Fibroblast of skin of right biceps (primary cell): ENCODE measurements at regions not wholly inside any gene's neighbourhood (a gene's known extent, or its start where the extent isn't known, plus 50 kb on each side); places are given as distances from the start of the nearest gene placed in this dataset.
A peak's percentile ranks its signal among the peaks of the same experiment; 100 is the strongest.
"Not testable (repeated sequence)": the region's sequence is repeated elsewhere in the genome, so short reads cannot be mapped to it uniquely, and the experiment has no call there.

Source experiments
- DNase-seq: peaks from one replicate; pipeline ENCODE4 v3.0.0-alpha.2; 2013

DNA sequence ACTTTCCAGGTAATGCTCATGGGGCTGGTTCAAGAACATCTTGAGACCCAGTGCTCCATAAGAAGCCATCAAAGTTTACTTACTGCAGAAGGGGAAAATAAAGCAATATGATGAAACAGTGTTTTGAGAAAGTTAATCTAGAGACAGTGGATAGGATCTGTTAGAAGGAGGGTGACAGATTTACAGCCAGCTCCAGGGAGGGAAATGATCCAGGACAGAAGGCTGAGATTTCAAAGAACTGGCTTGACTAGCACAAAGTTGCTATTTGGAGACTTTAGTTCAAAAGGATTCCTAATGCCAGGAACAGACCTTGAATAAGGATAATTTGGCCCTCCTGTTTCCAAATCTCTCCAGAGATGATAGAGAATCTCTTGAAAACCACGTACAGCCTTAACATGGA is 166.5 kb upstream of the NECTIN3 start:
- no peak for DNase-seq

DNA sequence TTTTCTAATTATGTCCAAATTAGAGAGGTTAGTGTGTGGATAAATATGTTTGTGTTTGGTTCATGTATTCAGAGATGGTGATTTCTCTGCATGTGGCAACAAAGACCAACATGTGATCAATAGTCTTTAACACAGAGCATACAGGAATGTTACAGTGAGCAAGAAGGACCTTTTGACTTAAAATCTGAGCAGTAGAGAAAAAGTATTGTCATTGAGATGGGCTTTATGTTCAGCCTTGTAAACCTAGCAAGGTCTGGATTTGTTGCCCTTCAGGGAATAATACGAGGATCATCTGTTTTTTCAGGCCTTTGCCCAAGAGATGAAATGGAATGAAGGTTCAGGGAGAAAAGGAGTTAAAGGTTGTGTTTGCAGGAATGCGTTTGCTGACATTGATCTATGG is 161.8 kb upstream of the NECTIN3 start:
- DNase-seq, result no peak

DNA sequence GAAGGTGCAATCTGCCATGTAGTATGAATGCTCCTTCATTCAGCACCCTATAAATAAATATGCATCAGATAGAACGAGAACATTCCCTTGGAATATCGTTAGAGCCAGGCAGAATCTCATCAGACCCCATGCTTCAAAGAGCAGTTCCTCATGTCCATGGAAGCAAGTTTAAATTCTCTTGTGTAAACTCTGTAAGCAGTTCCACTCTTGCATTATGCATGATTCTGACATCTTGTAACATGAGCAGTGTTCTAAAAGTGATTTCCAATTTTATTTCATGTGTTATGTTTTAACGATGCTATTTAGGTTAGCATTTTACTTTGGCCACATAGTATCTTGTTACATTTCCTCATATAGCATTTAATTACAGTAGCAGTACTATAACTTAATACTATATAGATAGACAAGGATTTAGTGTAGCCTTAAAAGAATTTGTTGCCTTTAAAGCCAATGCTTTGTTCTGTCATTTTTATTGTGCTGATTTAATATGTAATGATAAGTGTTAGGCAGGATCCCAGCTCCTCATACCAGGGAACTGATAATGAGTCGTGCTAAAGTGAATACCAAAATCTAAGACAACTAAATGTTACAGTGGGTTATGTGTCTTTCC is 161.2 kb upstream of the NECTIN3 start:
- DNase-seq, result no peak

DNA sequence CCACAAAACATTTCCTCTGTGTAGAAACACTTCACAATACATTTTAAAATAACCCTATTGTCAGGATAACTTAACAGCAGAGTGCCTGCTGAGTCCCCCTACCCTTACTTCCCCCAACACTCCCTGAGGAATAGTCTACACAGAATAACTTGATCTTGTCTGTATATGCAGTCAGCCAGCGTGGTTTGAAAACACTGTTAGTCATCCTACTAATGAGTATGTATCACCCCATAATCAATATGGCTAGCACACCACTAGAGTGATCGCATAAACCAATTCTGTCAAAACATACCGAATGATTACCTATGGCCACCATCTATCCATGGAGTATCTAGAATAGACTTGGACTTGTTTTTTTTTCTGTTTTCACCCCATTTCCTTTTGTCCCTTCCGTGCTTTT is 152.7 kb upstream of the NECTIN3 start:
- no peak for DNase-seq

DNA sequence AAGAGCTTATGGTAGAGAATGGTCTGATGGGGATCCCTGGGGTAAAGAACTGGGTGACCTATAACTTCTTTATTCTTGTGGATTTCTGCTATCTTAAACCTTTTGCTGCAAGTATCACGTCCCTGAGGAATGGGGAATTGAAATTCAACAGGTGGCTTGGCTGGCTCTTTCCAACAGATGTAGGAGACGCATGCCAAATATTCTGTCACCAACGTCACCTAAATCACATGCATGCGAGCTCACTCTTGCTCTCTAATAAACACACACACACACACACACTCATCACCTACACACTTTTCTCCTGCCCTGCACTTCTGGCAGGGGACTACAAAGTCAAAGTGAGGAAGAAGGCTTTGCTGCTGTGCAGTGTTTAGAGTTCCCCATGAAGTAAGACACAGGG is 145.8 kb upstream of the NECTIN3 start:
- DNase-seq, result no peak

DNA sequence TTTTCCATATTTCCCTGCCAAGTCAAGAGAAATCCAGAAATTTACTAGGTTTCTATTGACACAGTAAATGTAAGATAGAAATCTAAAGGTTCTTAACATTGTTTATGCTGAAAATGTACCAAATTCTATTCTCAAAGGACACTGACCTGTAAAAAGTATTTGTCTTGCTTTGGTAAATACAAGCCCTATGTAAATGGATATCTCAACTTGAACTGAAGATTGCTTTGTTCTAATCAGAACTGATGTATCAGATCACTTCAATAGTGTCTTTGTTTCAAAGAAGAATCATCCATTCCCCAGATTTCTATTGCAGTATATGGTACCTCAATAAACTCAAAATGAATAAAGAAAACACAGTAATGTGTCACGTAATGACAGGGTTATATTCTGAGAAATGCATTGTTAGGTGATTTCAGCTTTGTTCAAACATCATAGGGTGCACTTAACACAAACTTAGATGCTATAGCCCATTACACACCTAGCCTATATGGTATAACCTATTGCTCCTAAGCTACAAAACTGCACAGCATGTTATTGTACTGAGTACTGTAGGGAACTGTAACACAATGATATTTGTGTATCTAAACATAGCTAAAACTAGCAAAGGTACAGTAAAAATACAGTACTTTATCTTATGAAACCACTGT is 143.5 kb upstream of the NECTIN3 start:
- no peak for DNase-seq

DNA sequence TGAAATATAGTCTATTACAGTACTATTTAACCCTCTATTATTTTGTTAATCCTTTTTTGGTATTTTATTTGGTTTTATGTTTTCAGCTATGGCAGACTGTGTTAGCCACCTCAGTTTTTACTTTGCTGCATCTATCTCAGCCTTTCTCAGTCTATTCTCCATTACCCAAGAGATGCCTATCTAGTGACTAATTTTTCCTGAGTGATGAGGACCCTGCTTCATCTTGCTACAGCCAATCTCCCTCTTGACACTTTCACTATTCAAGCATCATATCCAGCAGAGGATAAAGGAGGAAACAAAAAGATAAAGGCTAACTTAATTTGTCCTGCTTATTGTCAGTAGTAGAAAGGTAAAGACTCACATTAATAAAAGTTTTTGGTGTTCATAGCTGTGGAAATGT is 141.8 kb upstream of the NECTIN3 start:
- no peak for DNase-seq

DNA sequence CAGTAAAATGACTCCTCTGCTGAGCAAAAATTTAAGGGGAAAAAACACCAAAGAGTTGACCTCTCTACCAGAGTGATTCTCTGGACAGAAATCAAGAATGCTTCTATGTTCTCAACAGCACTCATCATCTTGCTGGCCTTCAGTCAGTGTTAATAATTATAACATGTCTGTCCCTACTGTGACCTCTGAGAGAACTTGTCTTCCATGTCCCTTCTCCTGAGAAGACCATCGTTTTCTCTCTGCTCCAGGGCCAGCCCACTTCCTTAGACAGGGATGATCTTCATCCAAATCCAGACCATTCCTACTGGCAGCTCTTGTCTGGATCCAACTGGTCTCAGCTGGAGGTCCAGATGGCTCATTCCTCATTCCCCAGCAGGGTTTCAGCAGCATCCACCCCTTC is 139.0 kb upstream of the NECTIN3 start:
- peak; percentile 57 for DNase-seq

DNA sequence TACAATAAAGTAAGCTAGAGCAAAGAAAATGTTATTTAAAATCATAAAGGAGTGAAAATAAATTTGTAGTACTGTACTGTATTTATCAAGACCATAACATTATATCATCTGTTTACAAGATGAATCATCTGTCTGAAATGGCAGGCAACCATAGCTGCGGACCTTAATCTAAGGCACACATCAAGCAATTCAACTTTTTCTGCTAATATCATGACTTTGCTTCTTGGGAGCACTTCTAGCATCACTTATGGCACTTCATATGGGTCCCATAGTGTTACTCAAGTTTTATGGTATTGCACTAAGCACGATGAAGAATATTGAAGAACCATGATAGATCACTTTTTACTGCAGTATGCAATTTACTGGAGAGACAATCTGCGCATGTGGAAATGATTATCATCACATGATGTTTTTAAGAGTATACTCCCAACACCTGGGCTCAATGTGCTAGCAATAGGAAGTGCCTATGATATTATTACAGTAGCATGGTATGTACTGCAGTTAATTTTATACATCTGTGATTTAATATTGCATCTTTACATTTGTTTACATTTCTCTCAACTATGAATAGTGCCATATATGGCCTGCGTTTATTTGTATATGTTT is 137.7 kb upstream of the NECTIN3 start:
- DNase-seq, result peak; percentile 43

DNA sequence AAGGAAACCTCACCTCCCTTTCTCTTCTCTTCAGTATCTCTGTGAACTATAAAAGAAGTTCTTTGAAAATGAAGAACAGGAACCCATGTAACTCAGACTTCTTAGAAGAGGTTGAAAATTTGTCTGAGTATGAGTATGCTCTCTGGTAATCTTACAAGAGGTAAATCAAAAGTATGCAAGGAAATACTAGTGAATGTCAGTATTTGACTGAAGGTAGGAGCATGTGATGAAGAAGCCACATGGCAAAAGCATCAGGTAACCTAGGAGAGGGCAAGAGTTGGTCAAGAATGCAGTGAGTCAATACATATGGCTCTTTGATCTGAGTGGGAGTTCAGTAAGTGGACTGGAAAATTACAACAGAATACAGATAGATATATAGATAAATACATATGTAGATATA is 133.0 kb upstream of the NECTIN3 start:
- no peak for DNase-seq

DNA sequence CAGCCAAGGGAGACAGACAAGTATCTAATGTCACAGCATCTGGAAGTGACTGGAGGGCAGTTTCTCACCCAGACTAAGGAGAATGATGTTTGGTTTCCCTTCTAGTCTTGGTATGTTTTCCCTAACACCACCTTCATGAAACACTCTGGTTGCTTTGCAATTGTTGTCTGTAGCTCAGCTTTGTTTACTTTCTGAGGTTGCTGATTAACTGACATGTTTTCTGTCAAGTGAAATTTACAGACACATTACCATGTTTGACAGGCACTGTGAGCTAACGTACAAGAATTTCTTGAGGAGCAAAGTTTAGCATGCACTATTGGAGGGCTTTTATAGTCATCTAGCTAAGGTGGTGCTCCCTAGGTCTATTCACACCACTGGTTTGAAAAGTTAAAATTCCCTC is 131.6 kb upstream of the NECTIN3 start:
- DNase-seq, result no peak

DNA sequence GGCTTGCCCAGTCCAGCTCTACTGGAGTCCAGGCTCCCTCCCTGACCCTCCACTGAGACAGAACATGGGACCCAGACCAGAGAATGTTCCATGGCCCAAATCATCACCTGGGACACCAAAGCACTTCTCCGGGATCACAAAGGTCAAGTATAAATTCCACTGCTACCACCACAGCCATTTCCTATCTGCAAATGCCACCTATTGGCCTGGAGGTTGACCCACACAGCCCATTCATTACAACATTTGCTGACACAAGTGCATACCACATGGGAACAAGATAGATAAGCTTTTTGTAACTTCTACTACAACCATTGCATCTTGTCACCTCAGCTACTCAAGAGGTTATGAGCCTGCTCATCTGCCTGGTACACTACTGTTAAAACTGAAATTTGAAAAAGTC is 126.8 kb upstream of the NECTIN3 start:
- no peak for DNase-seq

DNA sequence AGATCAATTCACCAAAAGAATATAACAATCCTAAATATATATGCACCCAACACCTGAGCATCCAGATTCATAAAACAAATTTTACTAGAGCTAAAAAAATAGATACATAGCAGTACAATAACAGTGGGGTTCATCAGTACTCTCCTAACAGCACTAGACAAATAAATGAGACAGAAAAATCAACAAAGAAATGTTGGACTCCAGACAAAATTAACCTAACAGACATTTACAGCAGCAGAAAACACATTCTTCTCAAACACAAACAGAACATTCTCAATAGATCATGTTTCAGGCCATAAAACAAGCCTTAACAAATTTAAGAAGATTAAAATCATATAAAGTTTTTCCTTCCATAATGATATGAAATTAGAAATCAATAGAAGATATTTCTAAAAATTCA is 124.8 kb upstream of the NECTIN3 start:
- no peak for DNase-seq

DNA sequence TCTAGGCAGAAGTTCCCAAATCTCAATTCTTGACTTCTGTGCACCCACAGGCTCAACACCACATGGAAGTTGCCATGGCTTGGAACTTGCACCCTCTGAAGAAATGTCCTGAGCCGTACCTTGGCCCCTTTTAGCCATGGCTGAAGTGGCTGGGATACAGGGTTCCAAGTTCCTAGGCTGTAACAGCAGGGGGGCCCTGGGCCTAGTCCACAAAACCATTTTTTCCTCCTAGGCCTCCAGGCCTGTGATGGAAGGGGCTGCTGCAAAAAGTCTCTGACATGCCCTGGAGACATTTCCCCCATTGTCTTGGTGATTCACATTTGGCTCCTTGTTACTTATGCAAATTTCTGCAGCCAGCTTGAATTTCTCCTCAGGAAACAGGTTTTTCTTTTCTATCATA is 122.4 kb upstream of the NECTIN3 start:
- DNase-seq, result not testable (repeated sequence)

DNA sequence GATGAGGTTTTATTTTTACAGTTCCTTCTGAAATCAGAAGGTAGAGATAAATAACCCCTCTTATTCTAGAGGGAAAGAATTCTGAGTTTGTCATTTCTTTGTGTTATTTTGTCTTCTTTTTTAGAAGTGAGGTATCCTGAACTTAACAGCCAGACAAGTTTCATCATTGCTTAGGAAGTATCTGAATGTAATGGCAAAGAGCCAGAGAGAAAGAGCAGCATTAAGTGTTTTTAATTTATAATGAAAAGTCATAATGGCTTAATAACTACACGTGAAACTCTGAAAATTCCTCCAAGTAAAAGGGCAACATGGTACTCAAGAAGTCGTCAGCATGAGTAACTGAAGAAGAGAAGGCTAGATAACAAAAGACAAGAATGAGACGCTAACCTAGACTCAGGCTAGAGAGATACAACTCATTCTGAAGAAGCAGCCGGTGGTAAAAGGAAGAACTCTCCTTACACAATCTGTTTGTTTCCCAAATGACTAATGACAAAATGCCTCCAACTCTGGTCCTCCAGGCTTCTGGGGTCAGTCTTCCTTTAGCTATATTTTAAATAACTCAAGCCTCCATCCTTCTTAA is 116.2 kb upstream of the NECTIN3 start:
- peak; percentile 19 for DNase-seq

DNA sequence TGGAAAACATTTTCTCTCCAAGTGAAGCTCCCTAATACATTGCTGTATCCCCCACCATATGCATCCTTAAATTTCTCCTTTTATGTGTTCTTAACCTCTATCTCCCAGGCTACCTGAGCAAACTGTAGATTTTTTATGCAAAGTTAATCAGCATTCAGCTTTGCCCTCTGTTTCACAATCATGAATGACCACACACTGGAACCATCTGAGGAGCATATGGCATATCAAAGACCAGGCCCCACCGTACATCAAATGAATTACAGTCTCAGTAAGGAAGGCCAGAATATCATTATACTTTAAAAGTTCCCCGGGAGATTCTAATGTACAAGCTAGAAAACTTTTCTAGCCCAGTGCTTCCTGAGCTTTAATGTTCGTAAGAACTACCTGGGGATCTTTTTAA is 115.5 kb upstream of the NECTIN3 start:
- DNase-seq, result no peak

DNA sequence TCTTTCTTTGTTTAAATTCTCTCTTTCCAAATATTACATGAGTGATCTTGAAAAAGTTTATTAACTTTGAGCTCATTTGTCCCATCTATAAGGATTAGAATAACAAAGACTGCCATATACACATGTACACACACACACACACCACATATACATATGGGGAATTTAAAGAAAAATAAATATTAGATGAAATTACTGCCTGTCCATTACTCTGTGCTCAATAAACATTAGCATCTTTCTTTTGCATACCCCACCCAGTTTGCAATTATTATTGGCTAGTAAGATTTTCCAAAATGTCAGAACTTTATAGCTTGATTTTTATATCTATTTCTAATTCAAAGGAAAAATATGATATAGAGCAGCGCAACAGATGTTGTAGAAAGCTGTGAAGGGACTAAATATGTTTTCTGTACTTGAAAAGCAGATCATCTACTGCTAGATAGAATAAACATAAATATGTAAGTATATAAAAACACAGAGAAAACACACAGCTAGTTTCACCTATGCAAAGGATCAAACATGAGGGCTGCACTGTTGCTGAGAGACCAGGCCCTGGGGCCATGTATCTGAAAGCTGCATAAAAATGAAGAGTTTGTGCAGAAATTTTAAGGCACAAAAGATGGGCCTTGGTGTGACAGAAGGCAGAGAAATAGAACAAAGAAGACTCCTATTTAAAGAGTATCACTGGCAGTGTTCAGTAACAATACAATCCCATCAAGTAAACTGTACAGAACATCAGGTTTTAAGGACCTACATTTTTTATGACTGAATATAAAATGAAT is 114.2 kb upstream of the NECTIN3 start:
- DNase-seq, result no peak

DNA sequence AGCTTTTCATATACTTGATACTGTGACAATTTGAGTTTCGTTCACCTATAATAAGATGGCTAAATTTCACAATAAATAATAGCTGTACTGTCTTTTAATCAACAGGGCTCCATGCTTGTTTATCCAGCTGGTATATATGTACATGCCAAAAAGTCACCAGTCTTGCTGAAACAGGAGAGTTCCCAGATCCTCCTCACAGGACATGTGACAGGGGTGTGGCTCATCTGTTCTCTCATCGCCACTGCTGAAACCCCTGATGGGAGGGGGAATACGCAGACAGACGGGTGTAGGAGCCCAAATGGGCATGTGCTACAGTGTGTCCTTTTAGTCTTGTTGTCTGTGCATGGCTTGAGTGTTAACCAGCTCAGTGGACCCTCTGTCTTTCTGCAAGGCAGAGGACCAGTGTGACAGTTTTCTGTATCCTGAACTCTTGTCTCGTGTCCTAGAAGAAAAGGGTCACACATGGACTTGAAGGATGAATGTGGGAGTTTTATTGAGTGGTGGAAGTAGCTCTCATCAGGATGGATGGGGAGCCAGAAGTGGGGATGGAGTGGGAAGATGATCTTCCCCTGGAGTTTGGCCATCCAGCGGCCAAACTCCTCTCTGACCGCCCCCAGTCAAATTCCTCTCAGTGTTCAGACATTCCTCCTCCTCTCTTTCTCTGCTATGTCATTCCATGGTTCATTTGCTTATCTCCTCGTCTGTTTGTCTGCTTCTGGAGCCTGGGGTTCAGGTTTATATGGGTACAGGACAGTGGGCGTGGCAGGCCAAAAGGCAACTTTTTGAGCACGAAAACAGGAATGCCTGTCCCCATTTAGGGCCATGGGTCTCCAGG is 113.1 kb upstream of the NECTIN3 start:
- no peak for DNase-seq

DNA sequence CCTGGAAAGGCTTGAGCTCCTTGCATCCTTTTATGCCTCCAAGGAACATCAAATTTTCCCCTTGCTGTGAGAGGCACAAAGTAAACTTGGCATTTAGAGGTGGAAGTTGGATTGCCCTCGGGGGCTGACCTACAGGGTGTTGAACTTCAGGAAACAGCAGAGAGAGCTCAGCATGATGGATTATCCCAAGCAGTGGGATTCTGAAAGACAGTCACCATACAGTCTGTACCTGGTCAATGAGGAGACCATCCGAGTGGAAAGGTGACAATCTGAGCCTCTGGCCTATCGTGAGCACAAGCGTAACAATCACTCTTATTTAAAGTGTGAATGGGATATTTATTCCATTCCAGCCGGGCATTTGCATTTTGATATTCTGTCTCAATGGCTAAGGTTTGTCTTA is 105.6 kb upstream of the NECTIN3 start:
- no peak for DNase-seq

DNA sequence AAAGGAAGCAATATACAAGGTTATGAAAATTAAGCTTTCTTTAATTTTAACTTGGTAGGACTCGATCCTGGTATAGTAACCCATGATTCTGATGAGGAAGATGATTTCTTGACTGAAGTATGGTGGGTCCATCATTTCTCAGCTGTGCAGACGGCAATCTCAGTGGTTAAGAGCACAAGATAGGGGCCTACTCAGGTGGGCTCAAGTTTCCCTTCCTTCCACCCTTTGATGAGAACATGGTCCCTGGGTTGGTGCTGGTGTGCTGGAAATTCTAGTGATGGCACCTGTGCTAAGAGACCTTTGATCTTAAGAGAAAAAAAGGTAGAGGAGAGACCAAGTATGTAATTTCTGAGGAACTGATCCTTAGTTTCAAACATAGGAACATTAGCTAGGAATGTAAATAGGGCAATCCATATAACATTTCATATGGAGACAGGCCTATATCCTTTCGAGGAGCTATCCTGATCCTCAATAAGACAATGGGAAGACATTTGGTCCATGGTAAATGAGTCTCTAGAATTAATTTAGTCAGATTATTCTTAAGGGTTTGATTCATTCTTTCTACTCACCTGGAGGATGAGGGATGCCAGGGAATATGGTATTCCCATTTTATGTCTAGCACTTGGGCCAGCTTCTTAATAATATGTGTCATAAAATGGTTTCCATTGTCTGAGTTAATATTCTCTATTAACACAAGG is 104.5 kb upstream of the NECTIN3 start:
- no peak for DNase-seq

DNA sequence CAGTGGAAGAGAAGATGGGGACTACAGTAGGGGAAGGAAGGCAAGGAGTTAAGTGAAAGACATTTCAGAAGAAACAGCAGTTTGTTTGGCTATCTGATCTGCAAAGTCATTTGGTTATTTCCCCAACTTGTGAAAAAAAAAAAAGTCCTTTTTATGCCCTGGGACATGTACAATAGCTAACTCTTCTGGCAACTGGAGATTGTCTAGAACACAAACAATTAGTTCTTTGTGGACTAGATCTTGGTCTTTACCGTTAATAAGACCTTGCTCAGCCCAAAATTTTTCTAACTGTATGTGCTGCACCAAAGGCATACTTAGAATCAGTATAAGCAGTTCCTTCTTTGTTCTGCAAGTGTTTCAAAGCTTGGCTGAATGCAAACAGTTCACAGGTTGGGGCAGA is 103.5 kb upstream of the NECTIN3 start:
- DNase-seq, result no peak
